ENCODE measurements at regions not wholly inside any gene's neighbourhood (a gene's known extent, or its start where the extent isn't known, plus 50 kb on each side); places are given as distances from the start of the nearest gene placed in this dataset.

DNA sequence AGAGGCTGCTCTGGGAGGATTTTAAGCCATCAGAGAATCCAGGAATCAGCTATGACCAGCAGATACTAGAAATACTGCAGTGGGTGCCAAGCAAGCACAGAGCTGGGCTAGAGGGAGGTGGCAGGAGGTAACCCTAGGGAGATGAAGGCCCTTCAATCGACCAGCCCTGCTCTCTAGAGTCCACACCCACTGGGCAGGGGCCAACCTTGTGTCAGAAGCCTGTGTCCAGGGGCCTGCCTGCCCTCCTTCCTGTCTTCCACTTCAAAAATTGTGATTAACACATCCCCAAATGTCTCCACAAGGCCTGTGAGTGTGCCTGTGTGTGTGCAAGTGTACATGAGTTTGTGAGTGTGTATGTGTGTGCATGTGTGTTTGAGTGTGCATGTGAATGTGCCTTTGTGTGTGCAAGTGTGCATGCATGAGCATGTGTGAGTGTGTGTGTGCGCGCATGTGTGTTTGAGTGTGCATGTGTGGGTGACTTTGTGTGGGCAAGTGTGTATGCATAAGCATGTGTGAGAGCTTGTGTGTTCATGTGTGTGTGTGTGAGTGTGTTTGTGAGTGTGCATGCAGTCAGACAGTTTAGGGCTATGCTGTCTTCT, 367.7 kb downstream of the SFMBT2 start:
- H3K27ac ChIP-seq, result no peak overlapping the region
- in situ Hi-C loops (cut with MboI; ENCODE audit: low pct_ligation_motif_present in 1 of 4, low pct_unique_long_range_greater_than_20kb in 1 of 4, low sequenced_read_pairs in 3 of 4), result no loop called here
- no peaks in the 10 kb centered on the region for H3K27me3 ChIP-seq
- WGBS, 2 donors (ENCODE audit: low coverage in 1 of 2), result 71% methylated on average over 3 of the region's 3 CpGs; no CpG with 5 or more reads in 1 of the 2 donors
- no peaks in the 10 kb centered on the region for H3K4me1 ChIP-seq
- H3K9me3 ChIP-seq, result no peaks in the 10 kb centered on the region
- no peaks in the 10 kb centered on the region for H3K36me3 ChIP-seq
- intact Hi-C loops (cut with DNase I; ENCODE audit: low total_unique reads), result loop anchor here (10.0 kb wide), 1 partner anchor 972 kb away; no protein-coding TSS in a partner anchor
- no peak for DNase-seq
- TF ChIP-seq POLR2AphosphoS5 (IDR thresholded peaks at IDR 0.05) (no peak), POLR2A (IDR thresholded peaks at IDR 0.05) (no peak), EP300 (IDR thresholded peaks at IDR 0.05; ENCODE audit: low read depth) (no peak)
- TF ChIP-seq, protein P1, sequence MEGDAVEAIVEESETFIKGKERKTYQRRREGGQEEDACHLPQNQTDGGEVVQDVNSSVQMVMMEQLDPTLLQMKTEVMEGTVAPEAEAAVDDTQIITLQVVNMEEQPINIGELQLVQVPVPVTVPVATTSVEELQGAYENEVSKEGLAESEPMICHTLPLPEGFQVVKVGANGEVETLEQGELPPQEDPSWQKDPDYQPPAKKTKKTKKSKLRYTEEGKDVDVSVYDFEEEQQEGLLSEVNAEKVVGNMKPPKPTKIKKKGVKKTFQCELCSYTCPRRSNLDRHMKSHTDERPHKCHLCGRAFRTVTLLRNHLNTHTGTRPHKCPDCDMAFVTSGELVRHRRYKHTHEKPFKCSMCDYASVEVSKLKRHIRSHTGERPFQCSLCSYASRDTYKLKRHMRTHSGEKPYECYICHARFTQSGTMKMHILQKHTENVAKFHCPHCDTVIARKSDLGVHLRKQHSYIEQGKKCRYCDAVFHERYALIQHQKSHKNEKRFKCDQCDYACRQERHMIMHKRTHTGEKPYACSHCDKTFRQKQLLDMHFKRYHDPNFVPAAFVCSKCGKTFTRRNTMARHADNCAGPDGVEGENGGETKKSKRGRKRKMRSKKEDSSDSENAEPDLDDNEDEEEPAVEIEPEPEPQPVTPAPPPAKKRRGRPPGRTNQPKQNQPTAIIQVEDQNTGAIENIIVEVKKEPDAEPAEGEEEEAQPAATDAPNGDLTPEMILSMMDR (IDR thresholded peaks at IDR 0.05), result no peak
- H3K4me3 ChIP-seq, result no peak overlapping the region

DNA sequence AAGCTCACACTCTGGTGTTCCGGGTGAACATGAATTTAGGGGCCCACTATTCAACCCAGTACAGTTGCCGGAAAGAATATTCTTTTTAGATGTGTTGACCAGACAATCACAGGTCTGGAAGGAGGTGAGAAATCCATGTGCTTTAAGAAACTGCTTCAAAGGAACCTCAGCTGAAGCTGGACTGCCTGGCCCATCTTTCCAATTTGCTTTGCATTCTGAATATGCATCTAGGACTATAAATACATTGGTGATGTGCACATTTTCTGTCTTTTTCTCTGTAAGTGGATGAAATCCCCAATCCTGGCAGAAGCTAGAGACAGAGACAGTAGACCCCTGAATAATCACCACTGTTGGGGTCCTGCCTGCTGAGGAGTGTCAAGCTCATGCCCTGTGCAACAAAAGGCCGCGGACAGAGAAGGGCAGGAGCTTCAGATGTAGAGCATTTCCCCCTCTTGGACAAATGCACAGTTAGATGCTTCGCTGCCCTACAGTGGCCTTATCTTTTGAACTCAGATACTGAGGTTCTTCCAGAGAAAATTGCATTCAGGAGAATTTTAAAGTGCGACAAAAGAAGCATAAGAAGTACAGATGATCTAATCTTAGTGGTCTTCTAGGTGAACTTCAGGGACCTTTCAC, 368.3 kb downstream of the SFMBT2 start:
- no peaks in the 10 kb centered on the region for H3K36me3 ChIP-seq

DNA sequence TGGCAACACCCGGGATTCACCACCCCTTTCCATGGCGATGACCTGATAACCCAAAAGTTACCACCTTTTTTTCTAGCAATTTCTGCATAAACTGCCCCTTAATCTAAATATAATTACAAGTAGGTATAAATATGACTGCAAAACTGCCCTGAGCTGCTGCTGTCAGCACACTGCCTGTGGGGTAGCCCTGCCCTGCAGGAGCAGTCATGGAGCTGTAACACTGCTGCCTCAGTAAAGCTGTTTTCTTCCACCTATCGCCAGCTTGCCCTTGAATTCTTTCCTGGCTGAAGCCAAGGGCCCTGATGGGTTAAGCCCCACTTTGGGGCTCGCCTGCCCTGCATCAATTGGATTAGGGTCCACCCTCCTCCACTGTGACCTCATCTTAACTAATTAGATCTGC, 368.8 kb downstream of the SFMBT2 start:
- TF ChIP-seq POLR2A (IDR thresholded peaks at IDR 0.05), result no peak
- no peak for TF ChIP-seq POLR2AphosphoS5 (IDR thresholded peaks at IDR 0.05)
- TF ChIP-seq EP300 (IDR thresholded peaks at IDR 0.05; ENCODE audit: low read depth), result no peak
- TF ChIP-seq, protein P1 (IDR thresholded peaks at IDR 0.05), result no peak
- WGBS, 2 donors (ENCODE audit: low coverage in 1 of 2), result 86 to 87% methylated on average over 2 to 4 of the region's 4 CpGs
- DNase-seq, result no peak
- in situ Hi-C loops (cut with MboI; ENCODE audit: low pct_ligation_motif_present in 1 of 4, low pct_unique_long_range_greater_than_20kb in 1 of 4, low sequenced_read_pairs in 3 of 4) (no loop called here), intact Hi-C loops (cut with DNase I; ENCODE audit: low total_unique reads) (loop anchor here (10.0 kb wide), 1 partner anchor 973 kb away; no protein-coding TSS in a partner anchor)
- Histone ChIP-seq H3K4me3 (no peak overlapping the region), H3K4me1 (no peaks in the 10 kb centered on the region), H3K27ac (no peak overlapping the region), H3K36me3 (no peaks in the 10 kb centered on the region), H3K27me3 (no peaks in the 10 kb centered on the region), H3K9me3 (no peaks in the 10 kb centered on the region)

More for the DNA sequence above, 368.3 kb downstream of the SFMBT2 start:
- Histone ChIP-seq H3K27me3 (no peaks in the 10 kb centered on the region), H3K4me1 (no peaks in the 10 kb centered on the region), H3K27ac (no peak overlapping the region), H3K9me3 (no peaks in the 10 kb centered on the region), H3K4me3 (no peak overlapping the region)
- DNase-seq, result no peak
- intact Hi-C loops (cut with DNase I; ENCODE audit: low total_unique reads) (loop anchor here (10.0 kb wide), 1 partner anchor 972 kb away; no protein-coding TSS in a partner anchor), in situ Hi-C loops (cut with MboI; ENCODE audit: low pct_ligation_motif_present in 1 of 4, low pct_unique_long_range_greater_than_20kb in 1 of 4, low sequenced_read_pairs in 3 of 4) (no loop called here)
- WGBS, 2 donors (ENCODE audit: low coverage in 1 of 2), result 87 to 92% methylated on average over 4 to 6 of the region's 6 CpGs
- TF ChIP-seq POLR2AphosphoS5 (IDR thresholded peaks at IDR 0.05) (no peak), EP300 (IDR thresholded peaks at IDR 0.05; ENCODE audit: low read depth) (no peak), POLR2A (IDR thresholded peaks at IDR 0.05) (no peak)
- TF ChIP-seq, protein P1 (IDR thresholded peaks at IDR 0.05), result no peak

- Histone ChIP-seq H3K4me3 (no peak overlapping the region), H3K27me3 (no peaks in the 10 kb centered on the region), H3K27ac (no peak overlapping the region), H3K4me1 (no peaks in the 10 kb centered on the region), H3K36me3 (no peaks in the 10 kb centered on the region), H3K9me3 (no peaks in the 10 kb centered on the region)
- in situ Hi-C loops (cut with MboI; ENCODE audit: low pct_ligation_motif_present in 1 of 4, low pct_unique_long_range_greater_than_20kb in 1 of 4, low sequenced_read_pairs in 3 of 4) (no loop called here), intact Hi-C loops (cut with DNase I; ENCODE audit: low total_unique reads) (loop anchor here (10.0 kb wide), 1 partner anchor 974 kb away; no protein-coding TSS in a partner anchor)
- TF ChIP-seq, protein P1 (IDR thresholded peaks at IDR 0.05), result no peak
- 50 to 85% methylated on average over 2 to 11 of the region's 11 CpGs for WGBS, 2 donors (ENCODE audit: low coverage in 1 of 2)
- DNase-seq, result no peak
Measured at GRCh38 chr10:7040681-7041080, 370.2 kb downstream of the SFMBT2 start.

All from transverse colon (tissue), 4 donors.